ENCODE measurements at regions not wholly inside any gene's neighbourhood (a gene's known extent, or its start where the extent isn't known, plus 50 kb on each side); places are given as distances from the start of the nearest gene placed in this dataset.
A peak's percentile ranks its signal among the peaks of the same experiment; 100 is the strongest.

- Histone ChIP-seq H3K4me3 (ENCODE audit: low read length) (no peak overlapping the region), H3K36me3 (ENCODE audit: control insufficient read depth, insufficient read depth, low read length) (no peaks in the 10 kb centered on the region), H3K27me3 (ENCODE audit: control insufficient read depth, insufficient read depth, low read length) (no peaks in the 10 kb centered on the region), H3K9me3 (ENCODE audit: control insufficient read depth, low read depth, low read length) (no peaks in the 10 kb centered on the region), H3K4me1 (ENCODE audit: control insufficient read depth, insufficient read depth, low read length) (peaks cover 5% of the 10 kb centered on the region), H3K27ac (ENCODE audit: low read length) (no peak overlapping the region)
- DNase-seq: no peak
- WGBS (ENCODE audit: insufficient coverage, low lambda C conversion rate): 89% methylated on average over 5 of the region's 8 CpGs
Measured at GRCh38 chr18:24841536-24841935, 381.1 kb downstream of the HRH4 start.

GRCh38 chr18:24843123-24843522 lies 382.7 kb downstream of the HRH4 start:
- no peaks in the 10 kb centered on the region for H3K27me3 ChIP-seq (ENCODE audit: control insufficient read depth, insufficient read depth, low read length)
- no peaks in the 10 kb centered on the region for H3K9me3 ChIP-seq (ENCODE audit: control insufficient read depth, low read depth, low read length)
- H3K4me3 ChIP-seq (ENCODE audit: low read length): no peak overlapping the region
- no peak for DNase-seq
- peaks cover 5% of the 10 kb centered on the region for H3K4me1 ChIP-seq (ENCODE audit: control insufficient read depth, insufficient read depth, low read length)
- H3K27ac ChIP-seq (ENCODE audit: low read length): no peak overlapping the region
- no peaks in the 10 kb centered on the region for H3K36me3 ChIP-seq (ENCODE audit: control insufficient read depth, insufficient read depth, low read length)
- WGBS (ENCODE audit: insufficient coverage, low lambda C conversion rate): no CpG with 5 or more reads among the region's 1 CpG

DNA sequence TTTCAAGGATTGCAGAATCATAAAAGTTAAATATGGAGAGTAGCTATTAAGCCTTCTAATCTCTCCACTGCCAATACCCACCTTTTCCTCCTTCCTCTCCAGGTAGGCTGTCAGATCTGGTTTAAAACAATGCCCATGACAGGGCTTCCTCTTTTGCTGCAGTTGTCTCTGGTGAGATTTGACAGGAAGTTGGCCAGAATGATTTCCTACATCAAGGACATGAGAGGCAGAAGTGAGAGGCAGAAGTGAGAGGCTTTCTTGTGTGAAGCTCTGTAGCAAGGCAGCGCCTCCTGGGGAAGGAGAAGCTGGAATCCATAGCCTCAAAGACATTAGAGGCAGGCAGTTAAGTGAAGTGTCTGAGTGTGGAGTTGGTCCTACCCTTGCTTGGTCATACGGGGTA lies 385.7 kb downstream of the HRH4 start:
- Histone ChIP-seq H3K27me3 (ENCODE audit: control insufficient read depth, insufficient read depth, low read length) (no peaks in the 10 kb centered on the region), H3K27ac (ENCODE audit: low read length) (no peak overlapping the region), H3K4me1 (ENCODE audit: control insufficient read depth, insufficient read depth, low read length) (peaks cover 5% of the 10 kb centered on the region), H3K4me3 (ENCODE audit: low read length) (no peak overlapping the region), H3K36me3 (ENCODE audit: control insufficient read depth, insufficient read depth, low read length) (no peaks in the 10 kb centered on the region), H3K9me3 (ENCODE audit: control insufficient read depth, low read depth, low read length) (no peaks in the 10 kb centered on the region)
- DNase-seq: no peak
- WGBS (ENCODE audit: insufficient coverage, low lambda C conversion rate): no CpG with 5 or more reads among the region's 2 CpGs

DNA sequence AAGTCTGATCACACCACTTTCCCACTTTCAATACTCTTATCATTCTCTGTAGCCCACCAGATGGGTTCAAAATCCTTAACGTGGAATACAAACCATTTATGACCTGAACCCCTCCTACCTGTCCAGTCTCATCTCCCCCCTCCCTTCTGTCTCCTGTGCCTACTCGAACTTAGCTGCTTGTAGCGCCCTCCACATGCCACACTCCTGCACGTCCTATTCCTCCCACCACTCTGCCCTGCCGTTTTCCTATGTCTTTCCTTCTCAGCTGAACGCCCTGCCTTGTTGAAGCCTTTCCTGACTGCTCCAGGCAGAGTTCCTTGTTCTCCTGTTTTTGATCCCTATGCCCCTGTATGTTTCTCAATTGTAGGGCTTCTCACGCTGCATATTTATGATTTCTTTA lies 390.1 kb downstream of the HRH4 start:
- Histone ChIP-seq H3K4me3 (ENCODE audit: low read length) (no peak overlapping the region), H3K36me3 (ENCODE audit: control insufficient read depth, insufficient read depth, low read length) (no peaks in the 10 kb centered on the region), H3K4me1 (ENCODE audit: control insufficient read depth, insufficient read depth, low read length) (peaks cover 2% of the 10 kb centered on the region), H3K27me3 (ENCODE audit: control insufficient read depth, insufficient read depth, low read length) (no peaks in the 10 kb centered on the region), H3K9me3 (ENCODE audit: control insufficient read depth, low read depth, low read length) (no peaks in the 10 kb centered on the region), H3K27ac (ENCODE audit: low read length) (no peak overlapping the region)
- WGBS (ENCODE audit: insufficient coverage, low lambda C conversion rate): 88% methylated on average over 5 of the region's 7 CpGs
- no peak for DNase-seq

DNA sequence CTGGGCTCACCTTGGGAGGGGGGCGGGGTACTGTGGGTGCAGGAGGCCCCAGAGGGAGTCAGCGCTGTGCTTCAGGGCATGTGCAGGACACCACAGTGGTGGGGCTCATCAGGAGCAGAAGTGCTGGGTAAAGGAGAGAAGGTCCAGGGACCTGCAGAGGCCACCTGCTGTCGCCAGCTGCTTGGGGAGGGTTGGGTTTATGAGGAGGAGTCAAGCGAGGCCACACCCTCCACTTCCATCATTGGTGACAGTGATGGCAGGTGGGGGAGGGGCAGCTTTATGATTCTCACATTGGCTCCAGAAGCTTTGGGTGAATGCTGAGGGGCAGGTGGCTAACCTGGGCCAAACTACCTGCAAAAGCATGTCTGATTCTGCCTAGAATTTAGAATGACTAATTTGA lies 392.6 kb downstream of the HRH4 start:
- no peaks in the 10 kb centered on the region for H3K4me1 ChIP-seq (ENCODE audit: control insufficient read depth, insufficient read depth, low read length)
- H3K36me3 ChIP-seq (ENCODE audit: control insufficient read depth, insufficient read depth, low read length): no peaks in the 10 kb centered on the region
- no peak overlapping the region for H3K4me3 ChIP-seq (ENCODE audit: low read length)
- H3K27ac ChIP-seq (ENCODE audit: low read length): no peak overlapping the region
- no peak for DNase-seq
- H3K9me3 ChIP-seq (ENCODE audit: control insufficient read depth, low read depth, low read length): no peaks in the 10 kb centered on the region
- WGBS (ENCODE audit: insufficient coverage, low lambda C conversion rate): no CpG with 5 or more reads among the region's 4 CpGs
- no peaks in the 10 kb centered on the region for H3K27me3 ChIP-seq (ENCODE audit: control insufficient read depth, insufficient read depth, low read length)

DNA sequence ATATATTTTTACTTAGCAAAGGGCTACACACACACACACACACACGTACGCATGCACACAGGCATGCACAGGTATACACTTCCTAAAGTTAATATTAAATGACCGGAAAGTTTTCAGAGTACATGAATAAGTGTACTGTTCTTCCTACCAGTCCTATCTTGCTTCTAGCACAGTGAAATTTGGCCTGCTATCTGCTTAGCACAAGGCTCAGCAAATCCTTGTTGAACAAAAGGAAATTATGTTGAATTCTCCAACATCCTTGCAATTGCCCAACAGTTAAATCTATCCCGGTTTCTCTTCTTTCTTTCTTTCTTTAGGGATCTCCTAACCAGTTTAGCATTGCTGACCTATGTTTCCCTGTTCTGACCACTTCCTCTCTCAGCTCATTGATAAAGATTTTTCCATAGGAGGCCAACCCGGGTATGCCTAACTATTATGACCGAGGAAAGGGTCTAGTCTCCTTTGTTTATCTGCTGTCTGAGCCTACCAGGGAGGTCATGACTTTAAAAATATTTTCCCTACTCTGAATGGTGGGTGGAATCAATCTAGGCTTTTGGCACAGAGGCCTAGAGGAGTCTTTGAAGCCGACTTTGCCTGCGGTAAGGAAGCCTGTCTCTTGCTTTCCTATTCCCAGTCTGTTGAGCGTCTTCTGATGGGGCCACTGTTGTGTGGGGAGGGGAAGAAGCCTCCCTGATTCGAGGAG lies 400.7 kb downstream of the HRH4 start:
- Histone ChIP-seq H3K4me3 (ENCODE audit: low read length) (no peak overlapping the region), H3K4me1 (ENCODE audit: control insufficient read depth, insufficient read depth, low read length) (no peaks in the 10 kb centered on the region), H3K27me3 (ENCODE audit: control insufficient read depth, insufficient read depth, low read length) (no peaks in the 10 kb centered on the region), H3K9me3 (ENCODE audit: control insufficient read depth, low read depth, low read length) (no peaks in the 10 kb centered on the region), H3K36me3 (ENCODE audit: control insufficient read depth, insufficient read depth, low read length) (no peaks in the 10 kb centered on the region), H3K27ac (ENCODE audit: low read length) (no peak overlapping the region)
- DNase-seq: no peak
- WGBS (ENCODE audit: insufficient coverage, low lambda C conversion rate): 95% methylated on average over 4 of the region's 10 CpGs

DNA sequence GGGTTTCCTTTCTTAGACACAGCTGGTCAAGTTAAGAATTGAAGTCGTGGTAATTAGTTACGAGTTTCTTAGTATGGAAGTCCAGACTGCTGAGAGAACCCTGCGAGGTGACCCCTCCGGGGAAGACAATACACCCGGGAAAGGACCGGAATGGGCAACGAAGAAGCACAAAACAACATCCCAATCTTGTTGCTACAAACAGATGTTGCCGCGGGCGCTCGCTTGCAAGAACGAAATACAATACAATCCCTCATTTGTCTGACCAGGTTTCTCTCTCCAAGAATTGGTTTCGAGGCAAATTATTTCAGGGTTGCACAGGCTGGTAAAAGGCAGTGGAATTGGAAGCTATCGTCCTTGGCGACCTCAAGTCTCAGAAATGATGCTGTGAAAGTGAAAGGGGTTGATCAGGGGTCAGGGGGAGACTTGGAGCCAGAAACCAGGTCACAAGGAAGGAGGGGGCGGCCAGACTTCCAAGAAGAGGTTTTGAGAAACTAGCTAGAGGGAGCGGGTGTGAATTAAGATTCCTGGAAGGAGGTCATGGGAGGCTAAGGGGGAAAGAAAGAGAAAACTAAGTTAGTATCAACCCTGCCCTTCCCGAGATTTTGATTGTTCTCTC lies 401.9 kb downstream of the HRH4 start:
- H3K4me3 ChIP-seq (ENCODE audit: low read length): no peak overlapping the region
- 85% methylated on average over 3 of the region's 18 CpGs for WGBS (ENCODE audit: insufficient coverage, low lambda C conversion rate)
- no peaks in the 10 kb centered on the region for H3K27me3 ChIP-seq (ENCODE audit: control insufficient read depth, insufficient read depth, low read length)
- H3K4me1 ChIP-seq (ENCODE audit: control insufficient read depth, insufficient read depth, low read length): no peaks in the 10 kb centered on the region
- peaks cover 2% of the 10 kb centered on the region for H3K9me3 ChIP-seq (ENCODE audit: control insufficient read depth, low read depth, low read length)
- H3K27ac ChIP-seq (ENCODE audit: low read length): no peak overlapping the region
- H3K36me3 ChIP-seq (ENCODE audit: control insufficient read depth, insufficient read depth, low read length): no peaks in the 10 kb centered on the region
- DNase-seq: no peak

GRCh38 chr18:24868311-24868710 lies 407.9 kb downstream of the HRH4 start:
- 100% methylated on average over 1 of the region's 3 CpGs for WGBS (ENCODE audit: insufficient coverage, low lambda C conversion rate)
- H3K27me3 ChIP-seq (ENCODE audit: control insufficient read depth, insufficient read depth, low read length): no peaks in the 10 kb centered on the region

DNA sequence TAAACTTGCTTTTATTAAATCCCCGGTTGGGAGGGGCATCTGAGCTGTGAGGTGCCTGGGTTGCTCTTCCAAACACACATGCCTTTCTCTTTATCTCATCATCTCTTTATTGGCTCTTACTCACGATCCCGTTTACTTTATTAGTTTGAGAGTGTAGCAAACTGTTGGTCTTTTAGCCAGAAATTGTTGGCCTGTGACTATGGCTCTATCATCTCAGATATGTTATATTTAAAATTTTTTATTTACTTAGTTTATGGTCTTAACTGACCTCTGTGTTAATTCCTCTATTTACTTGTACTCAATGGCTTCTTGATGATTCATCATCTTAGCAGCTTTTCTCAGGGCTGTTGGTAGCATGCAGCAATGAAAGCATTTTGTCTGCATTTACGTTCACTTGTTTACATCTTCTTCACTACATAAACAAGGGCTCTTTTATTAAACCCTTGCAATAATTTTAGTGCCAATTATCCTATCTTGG lies 408.4 kb downstream of the HRH4 start:
- no peak overlapping the region for H3K4me3 ChIP-seq (ENCODE audit: low read length)
- 7% methylated on average over 3 of the region's 4 CpGs for WGBS (ENCODE audit: insufficient coverage, low lambda C conversion rate)
- no peak overlapping the region for H3K27ac ChIP-seq (ENCODE audit: low read length)
- no peaks in the 10 kb centered on the region for H3K27me3 ChIP-seq (ENCODE audit: control insufficient read depth, insufficient read depth, low read length)
- H3K36me3 ChIP-seq (ENCODE audit: control insufficient read depth, insufficient read depth, low read length): no peaks in the 10 kb centered on the region
- H3K4me1 ChIP-seq (ENCODE audit: control insufficient read depth, insufficient read depth, low read length): peaks cover 4% of the 10 kb centered on the region
- DNase-seq: peak in 1 of 2 donors; percentile 9
- peaks cover 2% of the 10 kb centered on the region for H3K9me3 ChIP-seq (ENCODE audit: control insufficient read depth, low read depth, low read length)

More at GRCh38 chr18:24868311-24868710, 407.9 kb downstream of the HRH4 start:
- no peak for DNase-seq
- Histone ChIP-seq H3K9me3 (ENCODE audit: control insufficient read depth, low read depth, low read length) (peaks cover 2% of the 10 kb centered on the region), H3K4me3 (ENCODE audit: low read length) (no peak overlapping the region), H3K4me1 (ENCODE audit: control insufficient read depth, insufficient read depth, low read length) (peaks cover 4% of the 10 kb centered on the region), H3K27ac (ENCODE audit: low read length) (no peak overlapping the region), H3K36me3 (ENCODE audit: control insufficient read depth, insufficient read depth, low read length) (no peaks in the 10 kb centered on the region)

DNA sequence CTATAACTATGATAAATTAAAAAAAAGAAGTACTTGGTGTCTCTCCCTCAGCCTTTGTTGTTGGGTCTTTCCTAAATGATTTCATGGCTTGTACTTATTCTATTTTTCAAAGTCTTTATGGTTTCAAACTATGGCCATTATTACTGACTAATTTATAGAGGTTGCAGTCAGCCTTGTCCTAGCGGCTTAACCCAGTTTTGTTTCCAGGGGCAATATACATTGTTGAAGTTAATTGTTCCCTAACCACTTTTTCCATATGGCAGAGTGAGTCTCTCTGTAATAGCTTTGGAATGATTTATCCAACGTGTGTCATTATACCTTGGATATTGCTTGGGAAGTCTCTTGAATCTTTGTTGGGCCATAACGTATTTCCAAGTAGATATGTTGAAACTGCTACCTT lies 408.8 kb downstream of the HRH4 start:
- Histone ChIP-seq H3K4me3 (ENCODE audit: low read length) (no peak overlapping the region), H3K9me3 (ENCODE audit: control insufficient read depth, low read depth, low read length) (peaks cover 2% of the 10 kb centered on the region), H3K36me3 (ENCODE audit: control insufficient read depth, insufficient read depth, low read length) (no peaks in the 10 kb centered on the region), H3K27ac (ENCODE audit: low read length) (no peak overlapping the region), H3K4me1 (ENCODE audit: control insufficient read depth, insufficient read depth, low read length) (peaks cover 4% of the 10 kb centered on the region), H3K27me3 (ENCODE audit: control insufficient read depth, insufficient read depth, low read length) (no peaks in the 10 kb centered on the region)
- WGBS (ENCODE audit: insufficient coverage, low lambda C conversion rate): 86% methylated on average over 1 of the region's 3 CpGs
- DNase-seq: no peak

GRCh38 chr18:24875286-24875685 lies 414.8 kb downstream of the HRH4 start:
- no peaks in the 10 kb centered on the region for H3K36me3 ChIP-seq (ENCODE audit: control insufficient read depth, insufficient read depth, low read length)
- no peak overlapping the region for H3K4me3 ChIP-seq (ENCODE audit: low read length)
- DNase-seq: no peak
- H3K27ac ChIP-seq (ENCODE audit: low read length): no peak overlapping the region
- no peaks in the 10 kb centered on the region for H3K9me3 ChIP-seq (ENCODE audit: control insufficient read depth, low read depth, low read length)
- no peaks in the 10 kb centered on the region for H3K27me3 ChIP-seq (ENCODE audit: control insufficient read depth, insufficient read depth, low read length)
- no peaks in the 10 kb centered on the region for H3K4me1 ChIP-seq (ENCODE audit: control insufficient read depth, insufficient read depth, low read length)
- WGBS (ENCODE audit: insufficient coverage, low lambda C conversion rate): no CpG with 5 or more reads among the region's 3 CpGs
